Activated naive CD4-positive, alpha-beta T cell treated with anti-CD3 and anti-CD28 coated beads, Interleukin-2, amount 10 ng/mL, durations not matched to agents 7 days and 5 days (primary cell): ENCODE measurements at regions not wholly inside any gene's neighbourhood (a gene's known extent, or its start where the extent isn't known, plus 50 kb on each side); places are given as distances from the start of the nearest gene placed in this dataset.

Experiments
- CTCF ChIA-PET: fragments of 350-600 bp; sonication (Branson Sonifier 250); formaldehyde crosslinking; loops from one replicate; lab custom pipeline; 2021; ENCODE audit warnings: antibody characterized with exemption; lab: Charles Lee
- DNase-seq: peaks from one replicate; pipeline ENCODE4 v3.0.0-alpha.2; 2020
- H3K27ac Mint-ChIP-seq: one replicate; pipeline ENCODE4 v1.8.0; 2021; ENCODE audit warnings: mild to moderate bottlenecking, moderate library complexity, mixed read lengths
- H3K27me3 Mint-ChIP-seq: one replicate; pipeline ENCODE4 v1.8.0; 2021; ENCODE audit warnings: mild to moderate bottlenecking, mixed read lengths
- H3K36me3 Mint-ChIP-seq: one replicate; pipeline ENCODE4 v1.8.0; 2021; ENCODE audit warnings: mixed read lengths
- H3K4me1 Mint-ChIP-seq: one replicate; pipeline ENCODE4 v1.8.0; 2021; ENCODE audit warnings: mixed read lengths
- H3K4me3 Mint-ChIP-seq: one replicate; pipeline ENCODE4 v1.8.0; 2021; ENCODE audit warnings: mild to moderate bottlenecking, moderate library complexity, mixed read lengths
- H3K9me3 Mint-ChIP-seq: one replicate; pipeline ENCODE4 v1.8.0; 2021; ENCODE audit warnings: mixed read lengths

DNA sequence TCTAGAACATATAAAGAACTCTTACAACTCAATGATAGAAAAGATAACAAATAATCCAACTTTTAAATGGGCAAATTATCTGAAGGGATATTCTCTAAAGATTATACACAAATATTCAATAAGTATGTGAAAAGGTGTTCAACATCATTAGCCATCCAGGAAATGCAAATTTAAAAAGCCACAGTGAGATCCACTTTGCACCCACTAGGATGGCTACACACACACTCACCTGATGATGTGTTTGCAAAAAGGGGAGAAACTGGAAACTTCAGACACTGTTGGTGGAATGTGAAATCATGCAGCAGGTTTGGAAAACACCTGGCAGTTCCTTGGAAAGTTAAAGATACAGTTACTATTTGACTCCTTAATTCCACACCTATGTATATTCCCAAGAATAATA is 87.2 kb upstream of the GYPC start:
- Mint-ChIP-seq H3K9me3 (no peaks in the 10 kb centered on the region), H3K27me3 (peaks cover 4% of the 10 kb centered on the region), H3K27ac (no peak overlapping the region), H3K4me1 (no peaks in the 10 kb centered on the region), H3K36me3 (no peaks in the 10 kb centered on the region), H3K4me3 (no peak overlapping the region)
- CTCF ChIA-PET, result no interaction called here
- DNase-seq, result no peak

DNA sequence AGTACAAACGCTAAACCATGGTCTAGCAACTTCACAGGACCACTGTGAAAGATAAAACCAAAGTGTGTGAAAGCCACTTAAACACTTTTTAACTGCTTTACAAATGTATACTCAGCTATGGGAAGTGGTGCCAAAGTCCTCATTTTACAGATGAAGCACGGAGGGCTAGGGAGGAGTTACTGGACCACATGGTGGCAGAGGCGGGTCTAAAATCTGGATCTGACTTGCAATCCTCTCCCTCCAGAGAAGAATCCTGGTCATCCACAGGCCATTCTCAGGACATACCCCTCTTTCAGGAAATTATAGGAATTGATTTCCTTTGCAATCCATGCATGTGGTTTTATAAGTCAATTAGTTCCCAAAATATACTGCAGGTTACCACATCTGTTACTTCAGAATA is 84.6 kb upstream of the GYPC start:
- CTCF ChIA-PET, result no interaction called here
- no peak overlapping the region for H3K27ac Mint-ChIP-seq
- H3K4me1 Mint-ChIP-seq, result no peaks in the 10 kb centered on the region
- no peak for DNase-seq
- no peaks in the 10 kb centered on the region for H3K9me3 Mint-ChIP-seq
- peaks cover 4% of the 10 kb centered on the region for H3K27me3 Mint-ChIP-seq
- no peak overlapping the region for H3K4me3 Mint-ChIP-seq
- no peaks in the 10 kb centered on the region for H3K36me3 Mint-ChIP-seq

DNA sequence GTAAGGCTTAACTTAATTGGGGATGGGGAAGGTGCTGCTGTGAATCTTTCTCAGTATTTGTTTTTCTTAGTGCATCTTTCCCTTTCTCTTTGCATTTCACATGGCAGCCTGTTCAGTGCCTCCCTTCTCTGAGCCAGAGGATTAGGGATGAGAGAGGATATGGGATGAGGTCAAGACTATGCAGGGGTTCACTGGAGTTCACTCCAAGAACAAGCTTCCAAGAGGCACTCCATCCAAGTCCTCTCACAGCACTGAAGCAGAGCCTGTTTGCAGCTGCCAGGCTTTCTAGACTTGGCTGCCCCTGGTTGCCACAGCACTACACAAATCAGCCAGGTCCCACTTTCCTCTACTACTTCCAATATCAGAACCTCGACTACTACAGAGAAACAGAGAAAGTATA is 80.3 kb upstream of the GYPC start:
- H3K36me3 Mint-ChIP-seq, result no peaks in the 10 kb centered on the region
- H3K27ac Mint-ChIP-seq, result no peak overlapping the region
- no peak overlapping the region for H3K4me3 Mint-ChIP-seq
- DNase-seq, result no peak
- no peaks in the 10 kb centered on the region for H3K9me3 Mint-ChIP-seq
- CTCF ChIA-PET, result interaction anchor here (1.4 kb wide), 1 partner anchor 201 kb away, joined by 3 read pairs; no protein-coding TSS in a partner anchor
- H3K27me3 Mint-ChIP-seq, result peaks cover 4% of the 10 kb centered on the region
- no peaks in the 10 kb centered on the region for H3K4me1 Mint-ChIP-seq

DNA sequence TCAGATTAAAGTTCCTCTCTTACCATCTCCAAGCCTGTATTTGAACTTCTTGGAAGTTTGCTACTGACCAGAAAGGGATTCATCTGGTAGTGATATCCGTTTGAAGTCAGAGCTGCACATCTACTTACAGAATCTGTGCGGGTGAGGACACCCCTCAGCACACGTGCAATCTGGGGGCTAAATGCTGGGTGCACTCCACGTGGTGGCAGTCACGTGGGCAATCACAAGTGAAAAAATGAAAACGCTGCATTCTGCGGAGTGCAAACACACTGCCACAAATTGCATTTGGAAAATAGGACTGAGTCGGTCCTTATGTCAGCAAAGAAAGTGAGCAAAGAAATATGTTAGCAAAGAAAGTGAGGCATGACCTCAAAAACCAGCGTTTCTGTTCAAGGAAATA is 76.1 kb upstream of the GYPC start:
- Mint-ChIP-seq H3K27me3 (peaks cover 4% of the 10 kb centered on the region), H3K27ac (no peak overlapping the region), H3K36me3 (no peaks in the 10 kb centered on the region), H3K4me3 (no peak overlapping the region), H3K9me3 (no peaks in the 10 kb centered on the region), H3K4me1 (no peaks in the 10 kb centered on the region)
- no peak for DNase-seq
- CTCF ChIA-PET, result no interaction called here

DNA sequence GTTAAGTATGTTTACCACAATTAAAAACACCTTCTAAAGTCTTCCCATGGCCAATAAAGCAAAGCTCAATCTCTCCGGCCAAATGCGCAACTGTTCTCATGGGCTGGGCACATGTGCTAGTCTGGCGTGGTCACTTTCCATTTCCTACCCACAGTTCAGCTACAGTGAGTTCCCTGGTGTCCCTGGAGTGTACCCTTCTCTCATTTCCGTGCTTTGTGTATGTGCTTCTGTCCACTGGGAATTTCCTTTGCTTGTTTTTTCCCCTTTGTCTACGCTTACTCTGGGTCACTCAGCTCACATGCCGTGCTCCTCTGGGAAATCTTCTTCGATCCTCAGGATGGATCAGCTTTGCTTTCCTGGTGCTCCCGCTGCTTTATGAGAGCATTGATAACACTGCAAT is 69.6 kb upstream of the GYPC start:
- Mint-ChIP-seq H3K4me1 (no peaks in the 10 kb centered on the region), H3K4me3 (no peak overlapping the region), H3K36me3 (no peaks in the 10 kb centered on the region), H3K27ac (no peak overlapping the region), H3K9me3 (no peaks in the 10 kb centered on the region), H3K27me3 (no peaks in the 10 kb centered on the region)
- DNase-seq, result no peak
- CTCF ChIA-PET, result no interaction called here

DNA sequence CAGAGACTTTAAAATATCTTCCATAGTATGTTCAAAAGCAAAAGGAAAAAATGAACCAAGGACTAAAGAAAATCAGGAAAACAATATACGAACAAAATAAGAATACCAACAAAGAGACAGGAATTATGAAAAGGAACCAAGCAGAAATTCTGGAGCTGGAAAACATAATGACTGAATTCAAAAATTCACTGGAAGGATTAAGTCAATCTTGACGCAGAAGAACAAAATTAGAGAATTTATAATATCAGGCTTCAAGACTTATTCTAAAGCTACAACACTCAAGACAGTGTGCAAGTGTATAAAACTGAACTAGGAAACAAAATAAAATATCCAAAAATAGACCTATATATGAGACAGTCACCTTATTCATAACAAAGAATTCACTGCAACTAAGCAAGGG is 56.9 kb upstream of the GYPC start:
- Mint-ChIP-seq H3K9me3 (peaks cover 15% of the 10 kb centered on the region), H3K4me1 (no peaks in the 10 kb centered on the region), H3K27me3 (peaks cover 7% of the 10 kb centered on the region), H3K27ac (no peak overlapping the region), H3K36me3 (no peaks in the 10 kb centered on the region), H3K4me3 (no peak overlapping the region)
- no peak for DNase-seq
- CTCF ChIA-PET, result no interaction called here

DNA sequence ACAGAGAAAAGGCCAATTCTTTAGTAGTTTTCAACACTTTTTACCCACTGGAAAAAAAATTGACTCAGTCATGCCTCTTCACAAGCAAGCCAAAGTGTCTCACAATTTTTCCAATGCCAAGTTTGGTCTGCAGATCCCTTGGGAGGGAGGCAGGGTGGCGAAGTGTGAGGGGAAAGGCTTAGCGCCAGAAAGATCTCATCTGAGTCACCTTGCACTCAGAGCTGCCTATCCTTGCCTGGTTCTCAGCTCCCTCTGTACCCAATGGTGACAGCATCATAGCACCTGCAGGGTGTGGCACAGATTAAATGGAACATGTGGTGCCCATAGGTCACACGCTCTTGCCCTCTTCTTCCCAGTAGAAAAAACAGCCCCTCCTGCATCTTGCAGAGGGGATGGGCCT is 55.2 kb upstream of the GYPC start:
- no peaks in the 10 kb centered on the region for H3K4me1 Mint-ChIP-seq
- DNase-seq, result no peak
- H3K4me3 Mint-ChIP-seq, result no peak overlapping the region
- H3K9me3 Mint-ChIP-seq, result peaks cover 31% of the 10 kb centered on the region
- peaks cover 7% of the 10 kb centered on the region for H3K27me3 Mint-ChIP-seq
- no peak overlapping the region for H3K27ac Mint-ChIP-seq
- peaks cover 2% of the 10 kb centered on the region for H3K36me3 Mint-ChIP-seq
- CTCF ChIA-PET, result no interaction called here

DNA sequence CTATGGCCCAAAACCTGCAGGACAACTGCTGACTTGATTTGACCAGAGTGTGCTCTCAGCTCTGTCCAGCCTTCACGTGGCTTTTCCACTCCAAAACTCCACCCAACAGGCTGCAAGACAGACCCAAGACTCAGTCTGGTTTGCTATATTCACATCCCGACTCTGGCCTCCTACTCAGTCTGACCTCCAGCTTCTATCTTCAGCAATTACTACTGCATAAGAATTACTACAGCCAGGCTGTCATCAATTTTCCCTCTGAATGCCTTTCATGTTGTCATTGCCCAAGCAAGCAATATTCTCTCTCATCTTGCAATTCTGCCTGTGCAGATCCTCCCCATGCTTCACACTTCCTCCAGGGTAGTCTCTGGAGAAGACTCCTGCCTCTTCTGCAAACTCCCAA is 53.6 kb upstream of the GYPC start:
- Mint-ChIP-seq H3K27ac (no peak overlapping the region), H3K4me1 (no peaks in the 10 kb centered on the region), H3K36me3 (peaks cover 2% of the 10 kb centered on the region), H3K27me3 (peaks cover 7% of the 10 kb centered on the region), H3K9me3 (peaks cover 35% of the 10 kb centered on the region), H3K4me3 (no peak overlapping the region)
- no peak for DNase-seq
- CTCF ChIA-PET, result no interaction called here
